Nephron (organoid): ENCODE measurements at regions not wholly inside any gene's neighbourhood (a gene's known extent, or its start where the extent isn't known, plus 50 kb on each side); places are given as distances from the start of the nearest gene placed in this dataset.
A peak's percentile ranks its signal among the peaks of the same experiment; 100 is the strongest.

ENCODE experiments used
- H3K27ac Mint-ChIP-seq, 3 experiments: 2 replicates each; pipeline ENCODE4 v1.8.0; 2020; ENCODE audit warnings: mixed read lengths in 3 of 3, mild to moderate bottlenecking in 2 of 3, moderate library complexity in 1 of 3
- H3K27me3 Mint-ChIP-seq: 2 replicates; pipeline ENCODE4 v1.8.0; 2021; ENCODE audit warnings: low read depth, mild to moderate bottlenecking, moderate library complexity, mixed read lengths
- H3K36me3 Mint-ChIP-seq: 2 replicates; pipeline ENCODE4 v1.8.0; 2020; ENCODE audit warnings: low read depth, mixed read lengths
- H3K4me1 Mint-ChIP-seq: 2 replicates; pipeline ENCODE4 v1.8.0; 2020; ENCODE audit warnings: mixed read lengths
- H3K4me3 Mint-ChIP-seq, 3 experiments: 2 replicates each; pipeline ENCODE4 v1.8.0; 2020; ENCODE audit warnings: mild to moderate bottlenecking in 3 of 3, mixed read lengths in 3 of 3, moderate library complexity in 2 of 3
- H3K9me3 Mint-ChIP-seq: 2 replicates; pipeline ENCODE4 v1.8.0; 2020; ENCODE audit warnings: mixed read lengths
- CTCF ChIP-seq, 3 experiments: fragments of 200-600 bp; sonication (generic); IDR thresholded peaks; one replicate each; pipeline ENCODE4 v1.5.0; 2021; ENCODE audit warnings: antibody characterized with exemption in 3 of 3; ENCODE audit not compliant: unreplicated experiment in 3 of 3

- no peak for TF ChIP-seq CTCF (IDR thresholded peaks at IDR 0.05; ENCODE audit: unreplicated experiment in 3 of 3)
- peaks cover 8% of the 10 kb centered on the region for H3K36me3 Mint-ChIP-seq
- peaks cover 16% of the 10 kb centered on the region for H3K9me3 Mint-ChIP-seq
- peaks cover 24% of the 10 kb centered on the region for H3K27me3 Mint-ChIP-seq
- peak overlapping the region in 1 of 3 experiments; percentile 26 for H3K4me3 Mint-ChIP-seq
- H3K4me1 Mint-ChIP-seq = peaks cover 43% of the 10 kb centered on the region
- peak overlapping the region in 2 of 3 experiments; percentile 37 to 56 for H3K27ac Mint-ChIP-seq
These were observed 134.0 kb upstream of the DTNBP1 start for GRCh38 chr6:15796844-15797243.

- Mint-ChIP-seq H3K27me3 (peaks cover 22% of the 10 kb centered on the region), H3K36me3 (peaks cover 8% of the 10 kb centered on the region), H3K27ac (peak overlapping the region in 2 of 3 experiments; percentile 37 to 56), H3K4me1 (peaks cover 49% of the 10 kb centered on the region), H3K9me3 (peaks cover 16% of the 10 kb centered on the region), H3K4me3 (peak overlapping the region in 1 of 3 experiments; percentile 26)
- TF ChIP-seq CTCF (IDR thresholded peaks at IDR 0.05; ENCODE audit: unreplicated experiment in 3 of 3) = no peak
These were observed 133.4 kb upstream of the DTNBP1 start for GRCh38 chr6:15796130-15796771.

- Mint-ChIP-seq H3K27ac (peak overlapping the region; percentile 99 to 100 (median 99)), H3K4me3 (no peak overlapping the region), H3K36me3 (peaks cover 11% of the 10 kb centered on the region), H3K9me3 (peaks cover 16% of the 10 kb centered on the region), H3K4me1 (peaks cover 64% of the 10 kb centered on the region), H3K27me3 (peaks cover 14% of the 10 kb centered on the region)
- no peak for TF ChIP-seq CTCF (IDR thresholded peaks at IDR 0.05; ENCODE audit: unreplicated experiment in 3 of 3)
These were observed 131.0 kb upstream of the DTNBP1 start for GRCh38 chr6:15793826-15794225.

- H3K27ac Mint-ChIP-seq = peak overlapping the region; percentile 99 to 100 (median 99)
- H3K4me3 Mint-ChIP-seq = no peak overlapping the region
- peaks cover 11% of the 10 kb centered on the region for H3K36me3 Mint-ChIP-seq
- no peak for TF ChIP-seq CTCF (IDR thresholded peaks at IDR 0.05; ENCODE audit: unreplicated experiment in 3 of 3)
- peaks cover 64% of the 10 kb centered on the region for H3K4me1 Mint-ChIP-seq
- H3K9me3 Mint-ChIP-seq = peaks cover 16% of the 10 kb centered on the region
- peaks cover 16% of the 10 kb centered on the region for H3K27me3 Mint-ChIP-seq
These were observed 130.5 kb upstream of the DTNBP1 start for GRCh38 chr6:15793288-15793687.

GRCh38 chr6:15792842-15793241 is 130.0 kb upstream of the DTNBP1 start:
- peaks cover 16% of the 10 kb centered on the region for H3K27me3 Mint-ChIP-seq
- H3K36me3 Mint-ChIP-seq = peaks cover 7% of the 10 kb centered on the region
- no peak for TF ChIP-seq CTCF (IDR thresholded peaks at IDR 0.05; ENCODE audit: unreplicated experiment in 3 of 3)
- peaks cover 64% of the 10 kb centered on the region for H3K4me1 Mint-ChIP-seq
- peaks cover 16% of the 10 kb centered on the region for H3K9me3 Mint-ChIP-seq
- peak overlapping the region; percentile 99 to 100 (median 99) for H3K27ac Mint-ChIP-seq
- H3K4me3 Mint-ChIP-seq = no peak overlapping the region
